ENCODE measurements at regions not wholly inside any gene's neighbourhood (a gene's known extent, or its start where the extent isn't known, plus 50 kb on each side); places are given as distances from the start of the nearest gene placed in this dataset.

DNA sequence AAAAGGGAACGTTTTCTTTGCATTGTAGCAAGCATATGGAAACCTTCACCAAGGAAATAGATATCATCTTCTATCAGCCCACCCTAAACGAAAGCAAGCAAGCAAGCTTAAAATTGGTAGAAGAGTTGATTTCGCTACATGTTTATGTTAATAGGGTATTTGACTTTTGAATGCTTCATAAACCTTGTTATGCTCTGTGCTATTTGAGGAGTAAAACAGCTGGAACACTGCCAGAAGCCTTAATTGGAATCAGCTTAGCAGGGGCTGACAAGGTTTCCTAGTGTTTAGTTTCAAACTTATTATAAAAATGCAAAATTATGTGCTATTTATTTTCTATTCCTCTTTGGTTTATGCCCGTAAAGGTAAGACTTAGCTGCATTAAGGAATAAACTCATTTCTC, 70.6 kb upstream of the LINC00305 start:
- no peak for DNase-seq

DNA sequence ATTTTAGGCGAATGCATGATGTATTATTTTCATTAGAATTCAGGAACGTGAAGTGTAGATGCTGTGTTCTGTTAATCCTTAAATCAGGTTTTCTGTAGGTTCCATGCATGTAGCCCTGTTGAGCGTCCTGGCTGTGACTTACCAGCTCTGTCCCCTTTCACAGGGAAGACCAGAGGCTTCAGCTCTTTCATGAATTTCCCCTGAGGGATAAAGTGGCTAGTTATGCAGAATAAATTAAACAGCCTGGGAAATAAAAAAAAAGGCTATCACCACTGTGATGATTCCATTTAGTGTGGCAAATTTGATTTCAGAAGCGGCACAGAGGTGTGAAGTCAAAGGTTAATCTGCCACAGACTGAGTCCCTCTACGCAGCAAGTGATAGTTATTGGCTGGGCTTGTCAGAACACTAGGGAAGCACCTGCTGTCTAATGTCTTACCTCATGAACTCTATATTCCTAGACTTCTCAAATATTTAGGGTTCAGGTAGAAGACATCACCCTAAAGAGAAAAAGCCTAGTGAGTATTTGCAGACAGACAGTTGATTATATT, 61.6 kb upstream of the LINC00305 start:
- DNase-seq: no peak

- DNase-seq: no peak
These were observed 59.6 kb upstream of the LINC00305 start for GRCh38 chr18:64208516-64208915.

GRCh38 chr18:64207820-64208219, 58.9 kb upstream of the LINC00305 start:
- DNase-seq: no peak

DNA sequence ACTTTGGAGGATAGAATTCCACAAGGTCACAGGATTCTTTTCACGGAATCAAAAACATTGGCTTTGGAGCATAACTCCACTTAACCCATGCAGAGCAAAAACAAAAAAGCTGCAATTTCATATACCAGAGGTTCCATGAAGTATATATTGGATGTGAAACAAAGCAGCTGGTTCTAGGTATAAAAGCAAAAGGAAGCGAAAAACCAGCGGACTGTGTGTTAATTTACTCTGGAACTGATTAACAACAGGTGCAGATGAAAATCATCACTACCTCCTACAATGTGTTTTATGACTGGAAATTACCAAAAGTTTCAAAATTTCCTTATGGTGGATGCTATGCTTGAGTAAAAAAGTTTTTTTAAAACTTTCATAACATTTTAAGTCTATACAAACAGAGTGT, 54.4 kb upstream of the LINC00305 start:
- DNase-seq: no peak

DNA sequence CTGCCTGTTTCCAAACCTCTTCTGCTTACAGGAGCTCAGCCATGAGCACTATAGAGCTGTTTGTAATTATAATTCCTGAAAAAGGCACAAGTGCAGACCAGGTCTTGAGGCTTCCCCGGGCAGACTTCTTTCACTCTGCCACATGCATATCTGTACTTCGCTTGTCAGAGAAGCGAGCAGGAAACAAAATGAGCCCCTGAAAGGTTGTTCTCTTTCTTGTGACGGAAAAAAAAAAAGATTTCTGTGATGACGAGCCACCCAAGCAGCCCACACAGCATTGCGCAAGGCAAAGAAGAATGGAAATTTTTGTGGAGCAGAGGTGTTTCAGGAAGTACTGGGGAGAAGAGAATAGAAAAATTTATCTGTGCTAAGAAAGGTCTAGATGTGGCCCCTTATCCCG, 54.0 kb upstream of the LINC00305 start:
- DNase-seq: no peak

- no peak for DNase-seq
These were observed 53.4 kb upstream of the LINC00305 start for GRCh38 chr18:64202210-64202836.

DNA sequence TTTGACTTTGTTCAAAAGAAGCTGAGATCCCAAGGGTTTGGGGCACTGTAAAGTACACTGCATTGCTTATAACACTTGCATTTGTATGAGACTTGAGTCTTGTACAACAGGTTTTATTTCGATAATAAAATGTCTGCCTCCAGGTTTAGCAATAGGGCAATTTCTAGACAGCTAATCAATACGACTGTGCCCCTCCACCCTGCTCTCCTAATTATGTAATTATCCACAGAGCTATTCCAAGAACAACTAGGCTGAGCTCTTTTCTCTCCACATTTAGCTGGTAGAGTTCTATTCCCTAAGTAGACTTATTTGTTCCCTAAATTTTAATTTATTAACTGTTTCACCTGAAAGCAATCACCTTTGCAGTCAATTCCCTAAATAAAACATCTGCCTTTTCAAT, 52.9 kb upstream of the LINC00305 start:
- DNase-seq: no peak

- no peak for DNase-seq
These were observed 50.7 kb upstream of the LINC00305 start for GRCh38 chr18:64199581-64199980.
